ENCODE measurements at regions not wholly inside any gene's neighbourhood (a gene's known extent, or its start where the extent isn't known, plus 50 kb on each side); places are given as distances from the start of the nearest gene placed in this dataset.
A peak's percentile ranks its signal among the peaks of the same experiment; 100 is the strongest.

GRCh38 chr18:25927830-25928229 is 162.6 kb downstream of the SS18 start:
- Histone ChIP-seq H2AFZ (ENCODE audit: low read length) (no peak overlapping the region), H3K9ac (ENCODE audit: low read length) (no peak overlapping the region)

GRCh38 chr18:25923193-25923592 is 167.2 kb downstream of the SS18 start:
- Histone ChIP-seq H3K27ac (ENCODE audit: low read length) (no peak overlapping the region), H3K9ac (ENCODE audit: low read length) (no peak overlapping the region), H4K20me1 (ENCODE audit: insufficient read depth, low read depth, low read length) (no peaks in the 10 kb centered on the region), H3K9me2 (replicated peaks; ENCODE audit: insufficient read depth, low read length) (0 out of 2 replicates have a peak, but pooled peaks cover 4% of the 10 kb centered on the region), H3K36me3 (ENCODE audit: insufficient read depth, low read length) (no peaks in the 10 kb centered on the region), H3K4me3 (ENCODE audit: low read length) (no peak overlapping the region), H3K4me2 (ENCODE audit: low read depth, low read length, poor library complexity, severe bottlenecking) (no peak overlapping the region), H3K27me3 (ENCODE audit: low read length) (no peaks in the 10 kb centered on the region), H3K9me3 (ENCODE audit: low read length) (no peaks in the 10 kb centered on the region), H3K79me2 (ENCODE audit: low read length) (no peaks in the 10 kb centered on the region), H2AFZ (ENCODE audit: low read length) (no peak overlapping the region), H3K4me1 (ENCODE audit: low read length) (peaks cover 7% of the 10 kb centered on the region)
- DNase-seq, result peak; percentile 45

More at GRCh38 chr18:25927830-25928229, 162.6 kb downstream of the SS18 start:
- no peaks in the 10 kb centered on the region for H3K36me3 ChIP-seq (ENCODE audit: insufficient read depth, low read length)
- no peaks in the 10 kb centered on the region for H3K27me3 ChIP-seq (ENCODE audit: low read length)
- H3K4me3 ChIP-seq (ENCODE audit: low read length), result no peak overlapping the region
- H3K79me2 ChIP-seq (ENCODE audit: low read length), result no peaks in the 10 kb centered on the region
- peaks cover 4% of the 10 kb centered on the region; the same call in 1 of the 2 replicates for H3K4me1 ChIP-seq (ENCODE audit: low read length)
- H3K27ac ChIP-seq (ENCODE audit: low read length), result no peak overlapping the region
- no peaks in the 10 kb centered on the region for H4K20me1 ChIP-seq (ENCODE audit: insufficient read depth, low read depth, low read length)
- H3K9me2 ChIP-seq (replicated peaks; ENCODE audit: insufficient read depth, low read length), result no peaks in the 10 kb centered on the region
- no peaks in the 10 kb centered on the region for H3K9me3 ChIP-seq (ENCODE audit: low read length)
- no peak overlapping the region for H3K4me2 ChIP-seq (ENCODE audit: low read depth, low read length, poor library complexity, severe bottlenecking)
- DNase-seq, result no peak

GRCh38 chr18:25921677-25922421 is 168.6 kb downstream of the SS18 start:
- no peaks in the 10 kb centered on the region for H3K79me2 ChIP-seq (ENCODE audit: low read length)
- H2AFZ ChIP-seq (ENCODE audit: low read length), result peak overlapping the region; percentile 92
- no peak overlapping the region for H3K27ac ChIP-seq (ENCODE audit: low read length)
- peak; percentile 93 for DNase-seq
- 0 out of 2 replicates have a peak, but pooled peaks cover 4% of the 10 kb centered on the region for H3K9me2 ChIP-seq (replicated peaks; ENCODE audit: insufficient read depth, low read length)
- 0 out of 2 replicates have a peak overlapping the region, but pooled peaks have one; percentile 35 for H3K4me3 ChIP-seq (ENCODE audit: low read length)
- no peak overlapping the region for H3K9ac ChIP-seq (ENCODE audit: low read length)
- H3K27me3 ChIP-seq (ENCODE audit: low read length), result no peaks in the 10 kb centered on the region
- H3K36me3 ChIP-seq (ENCODE audit: insufficient read depth, low read length), result no peaks in the 10 kb centered on the region
- peak overlapping the region; percentile 50 for H3K4me2 ChIP-seq (ENCODE audit: low read depth, low read length, poor library complexity, severe bottlenecking)
- no peaks in the 10 kb centered on the region for H4K20me1 ChIP-seq (ENCODE audit: insufficient read depth, low read depth, low read length)
- peaks cover 7% of the 10 kb centered on the region for H3K4me1 ChIP-seq (ENCODE audit: low read length)
- no peaks in the 10 kb centered on the region for H3K9me3 ChIP-seq (ENCODE audit: low read length)

- Histone ChIP-seq H3K9ac (ENCODE audit: low read length) (no peak overlapping the region), H3K9me3 (ENCODE audit: low read length) (no peaks in the 10 kb centered on the region), H3K36me3 (ENCODE audit: insufficient read depth, low read length) (no peaks in the 10 kb centered on the region), H3K4me3 (ENCODE audit: low read length) (no peak overlapping the region), H3K27me3 (ENCODE audit: low read length) (no peaks in the 10 kb centered on the region), H3K9me2 (replicated peaks; ENCODE audit: insufficient read depth, low read length) (no peaks in the 10 kb centered on the region), H3K4me2 (ENCODE audit: low read depth, low read length, poor library complexity, severe bottlenecking) (no peak overlapping the region), H2AFZ (ENCODE audit: low read length) (no peak overlapping the region), H3K27ac (ENCODE audit: low read length) (no peak overlapping the region), H4K20me1 (ENCODE audit: insufficient read depth, low read depth, low read length) (no peaks in the 10 kb centered on the region), H3K4me1 (ENCODE audit: low read length) (no peaks in the 10 kb centered on the region), H3K79me2 (ENCODE audit: low read length) (no peaks in the 10 kb centered on the region)
- peak; percentile 51 for DNase-seq
Measured at GRCh38 chr18:25915907-25916306, 174.5 kb downstream of the SS18 start.

- H2AFZ ChIP-seq (ENCODE audit: low read length), result no peak overlapping the region
- no peaks in the 10 kb centered on the region for H3K27me3 ChIP-seq (ENCODE audit: low read length)
- H3K9me2 ChIP-seq (replicated peaks; ENCODE audit: insufficient read depth, low read length), result no peaks in the 10 kb centered on the region
- no peak overlapping the region for H3K27ac ChIP-seq (ENCODE audit: low read length)
- H3K79me2 ChIP-seq (ENCODE audit: low read length), result no peaks in the 10 kb centered on the region
- no peak overlapping the region for H3K4me2 ChIP-seq (ENCODE audit: low read depth, low read length, poor library complexity, severe bottlenecking)
- H3K9me3 ChIP-seq (ENCODE audit: low read length), result no peaks in the 10 kb centered on the region
- no peaks in the 10 kb centered on the region for H3K36me3 ChIP-seq (ENCODE audit: insufficient read depth, low read length)
- peaks cover 5% of the 10 kb centered on the region; the same call in 1 of the 2 replicates for H3K4me1 ChIP-seq (ENCODE audit: low read length)
- H3K9ac ChIP-seq (ENCODE audit: low read length), result no peak overlapping the region
- H4K20me1 ChIP-seq (ENCODE audit: insufficient read depth, low read depth, low read length), result no peaks in the 10 kb centered on the region
- no peak overlapping the region for H3K4me3 ChIP-seq (ENCODE audit: low read length)
- DNase-seq, result peak; percentile 2
Measured at GRCh38 chr18:25898965-25899364, 191.4 kb downstream of the SS18 start.

GRCh38 chr18:25896956-25897355 is 193.5 kb downstream of the SS18 start:
- H3K9me3 ChIP-seq (ENCODE audit: low read length), result no peaks in the 10 kb centered on the region
- H3K4me3 ChIP-seq (ENCODE audit: low read length), result no peak overlapping the region
- H3K79me2 ChIP-seq (ENCODE audit: low read length), result no peaks in the 10 kb centered on the region
- no peak overlapping the region for H3K27ac ChIP-seq (ENCODE audit: low read length)
- no peak for DNase-seq
- H3K9me2 ChIP-seq (replicated peaks; ENCODE audit: insufficient read depth, low read length), result no peaks in the 10 kb centered on the region
- H3K4me2 ChIP-seq (ENCODE audit: low read depth, low read length, poor library complexity, severe bottlenecking), result no peak overlapping the region
- H3K27me3 ChIP-seq (ENCODE audit: low read length), result no peaks in the 10 kb centered on the region
- H3K9ac ChIP-seq (ENCODE audit: low read length), result no peak overlapping the region
- H2AFZ ChIP-seq (ENCODE audit: low read length), result no peak overlapping the region
- H4K20me1 ChIP-seq (ENCODE audit: insufficient read depth, low read depth, low read length), result no peaks in the 10 kb centered on the region
- no peaks in the 10 kb centered on the region for H3K36me3 ChIP-seq (ENCODE audit: insufficient read depth, low read length)
- H3K4me1 ChIP-seq (ENCODE audit: low read length), result peaks cover 5% of the 10 kb centered on the region; the same call in 1 of the 2 replicates

GRCh38 chr18:25896178-25896780 is 194.1 kb downstream of the SS18 start:
- no peaks in the 10 kb centered on the region for H4K20me1 ChIP-seq (ENCODE audit: insufficient read depth, low read depth, low read length)
- H3K9me2 ChIP-seq (replicated peaks; ENCODE audit: insufficient read depth, low read length), result no peaks in the 10 kb centered on the region
- H3K9me3 ChIP-seq (ENCODE audit: low read length), result no peaks in the 10 kb centered on the region
- H3K79me2 ChIP-seq (ENCODE audit: low read length), result no peaks in the 10 kb centered on the region
- H3K36me3 ChIP-seq (ENCODE audit: insufficient read depth, low read length), result no peaks in the 10 kb centered on the region
- no peak overlapping the region for H3K4me2 ChIP-seq (ENCODE audit: low read depth, low read length, poor library complexity, severe bottlenecking)
- no peaks in the 10 kb centered on the region for H3K27me3 ChIP-seq (ENCODE audit: low read length)
- H2AFZ ChIP-seq (ENCODE audit: low read length), result no peak overlapping the region
- H3K4me1 ChIP-seq (ENCODE audit: low read length), result peaks cover 5% of the 10 kb centered on the region; the same call in 1 of the 2 replicates
- DNase-seq, result peak; percentile 82
- H3K27ac ChIP-seq (ENCODE audit: low read length), result no peak overlapping the region
- H3K4me3 ChIP-seq (ENCODE audit: low read length), result no peak overlapping the region
- no peak overlapping the region for H3K9ac ChIP-seq (ENCODE audit: low read length)

- Histone ChIP-seq H4K20me1 (ENCODE audit: insufficient read depth, low read depth, low read length) (no peaks in the 10 kb centered on the region), H2AFZ (ENCODE audit: low read length) (no peak overlapping the region), H3K4me2 (ENCODE audit: low read depth, low read length, poor library complexity, severe bottlenecking) (no peak overlapping the region), H3K36me3 (ENCODE audit: insufficient read depth, low read length) (no peaks in the 10 kb centered on the region), H3K27ac (ENCODE audit: low read length) (no peak overlapping the region), H3K79me2 (ENCODE audit: low read length) (no peaks in the 10 kb centered on the region), H3K4me1 (ENCODE audit: low read length) (no peaks in the 10 kb centered on the region), H3K9ac (ENCODE audit: low read length) (no peak overlapping the region), H3K4me3 (ENCODE audit: low read length) (no peak overlapping the region), H3K27me3 (ENCODE audit: low read length) (no peaks in the 10 kb centered on the region), H3K9me2 (replicated peaks; ENCODE audit: insufficient read depth, low read length) (no peaks in the 10 kb centered on the region), H3K9me3 (ENCODE audit: low read length) (no peaks in the 10 kb centered on the region)
- DNase-seq, result peak; percentile 16
Measured at GRCh38 chr18:25895518-25895917, 194.9 kb downstream of the SS18 start.

All from Karpas-422 (cell line).